GM23338 (cell line): ENCODE measurements at regions not wholly inside any gene's neighbourhood (a gene's known extent, or its start where the extent isn't known, plus 50 kb on each side); places are given as distances from the start of the nearest gene placed in this dataset.

Experiments used
- ATAC-seq: fragments of 200-7000 bp; cut with Tn5 transposase; 3 replicates; pipeline ENCODE4 v1.9.1; 2020
- DNase-seq: peaks from one replicate; pipeline ENCODE4 v3.0.0-alpha.2; 2015; ENCODE audit warnings: low spot score
- H2AFZ ChIP-seq: fragments of 200-600 bp; sonication (generic); 2 replicates; pipeline ENCODE4 v1.8.0; 2016; ENCODE audit warnings: antibody characterized with exemption, mild to moderate bottlenecking, moderate library complexity
- H3F3A ChIP-seq: fragments of 200-600 bp; sonication (generic); replicated peaks from 2 replicates; pipeline ENCODE4 v1.8.0; 2017; ENCODE audit warnings: antibody characterized with exemption, mixed run types, low read depth
- H3K27ac ChIP-seq: fragments of 200-600 bp; sonication (generic); 2 replicates; pipeline ENCODE4 v1.6.1; 2016; ENCODE audit warnings: low read depth
- H3K27me3 ChIP-seq: fragments of 200-600 bp; sonication (generic); 2 replicates; pipeline ENCODE4 v1.8.0; 2016; ENCODE audit warnings: mild to moderate bottlenecking, mixed run types, moderate library complexity; ENCODE audit not compliant: insufficient read depth
- H3K36me3 ChIP-seq: fragments of 200-600 bp; sonication (generic); 2 replicates; pipeline ENCODE4 v1.8.0; 2016; ENCODE audit warnings: mild to moderate bottlenecking; ENCODE audit not compliant: insufficient read depth
- H3K4me1 ChIP-seq: fragments of 200-600 bp; sonication (generic); 2 replicates; pipeline ENCODE4 v1.8.0; 2016; ENCODE audit warnings: mild to moderate bottlenecking, moderate library complexity; ENCODE audit not compliant: insufficient read depth
- H3K4me2 ChIP-seq: fragments of 200-600 bp; sonication (generic); 2 replicates; pipeline ENCODE4 v1.7.1; 2017; ENCODE audit warnings: mixed run types
- H3K4me3 ChIP-seq: fragments of 200-600 bp; sonication (generic); 2 replicates; pipeline ENCODE4 v1.6.1; 2016; ENCODE audit warnings: mixed run types
- H3K79me2 ChIP-seq: fragments of 200-600 bp; sonication (generic); replicated peaks from 2 replicates; pipeline ENCODE4 v1.8.0; 2017; ENCODE audit warnings: mild to moderate bottlenecking; ENCODE audit not compliant: insufficient read depth
- H3K9me2 ChIP-seq: fragments of 200-600 bp; sonication (generic); 2 replicates; pipeline ENCODE4 v1.8.0; 2017; ENCODE audit not compliant: insufficient read depth
- H4K20me1 ChIP-seq: fragments of 200-600 bp; sonication (generic); replicated peaks from 2 replicates; pipeline ENCODE4 v1.8.0; 2017; ENCODE audit warnings: mild to moderate bottlenecking; ENCODE audit not compliant: insufficient read depth
- H3K27ac Mint-ChIP-seq: 2 replicates; pipeline ENCODE4 v1.8.0; 2020; ENCODE audit warnings: inconsistent platforms, mild to moderate bottlenecking, moderate library complexity, mixed read lengths
- H3K27me3 Mint-ChIP-seq: 3 replicates; pipeline ENCODE4 v1.8.0; 2022; ENCODE audit warnings: low read depth, mild to moderate bottlenecking, moderate library complexity, mixed read lengths, inconsistent platforms; ENCODE audit not compliant: insufficient read depth, poor library complexity
- H3K36me3 Mint-ChIP-seq: 3 replicates; pipeline ENCODE4 v1.8.0; 2021; ENCODE audit warnings: low read depth, mild to moderate bottlenecking, inconsistent platforms, moderate library complexity, mixed read lengths
- H3K4me1 Mint-ChIP-seq: 3 replicates; pipeline ENCODE4 v1.8.0; 2020; ENCODE audit warnings: mild to moderate bottlenecking, inconsistent platforms, mixed read lengths
- H3K4me3 Mint-ChIP-seq: 3 replicates; pipeline ENCODE4 v1.8.0; 2021; ENCODE audit warnings: moderate library complexity, mild to moderate bottlenecking, inconsistent platforms, mixed read lengths
- H3K9me3 Mint-ChIP-seq: 3 replicates; pipeline ENCODE4 v1.8.0; 2020; ENCODE audit warnings: moderate library complexity, mild to moderate bottlenecking, inconsistent platforms, mixed read lengths
- CREB1 ChIP-seq: fragments of 250-450 bp; sonication (Bioruptor Pico); IDR thresholded peaks from 2 replicates; pipeline ENCODE4 v1.5.0; 2020; ENCODE audit warnings: low read depth, mild to moderate bottlenecking, moderate library complexity
- CTCF ChIP-seq, 2 experiments: fragments of 200-600 bp in 1 of 2; sonication (generic) in 1 of 2; conservative IDR thresholded peaks; 2 replicates each; pipeline versions ENCODE4 v1.5.1 to v1.6.1; 2016 to 2017; ENCODE audit warnings: antibody characterized with exemption in 2 of 2, low read depth in 2 of 2, mild to moderate bottlenecking in 2 of 2, moderate library complexity in 1 of 2
- EZH2 ChIP-seq: fragments of 200-600 bp; sonication (generic); IDR thresholded peaks from one replicate; pipeline ENCODE4 v1.8.0; 2017; ENCODE audit warnings: antibody characterized with exemption, mild to moderate bottlenecking, low read depth; ENCODE audit not compliant: unreplicated experiment
- EZH2phosphoT487 ChIP-seq: fragments of 200-600 bp; sonication (generic); IDR thresholded peaks from one replicate; pipeline ENCODE4 v1.8.1; 2018; ENCODE audit warnings: antibody characterized with exemption; ENCODE audit not compliant: unreplicated experiment
- JUNB ChIP-seq: IDR thresholded peaks from one replicate; pipeline ENCODE4 v1.6.1; 2016; ENCODE audit warnings: antibody characterized with exemption; ENCODE audit not compliant: unreplicated experiment
- NANOG ChIP-seq: IDR thresholded peaks from 2 replicates; pipeline ENCODE4 v1.6.1; 2016; ENCODE audit warnings: antibody characterized with exemption, borderline replicate concordance
- STAT1 ChIP-seq: IDR thresholded peaks from one replicate; pipeline ENCODE4 v1.6.1; 2016; ENCODE audit warnings: antibody characterized with exemption; ENCODE audit not compliant: unreplicated experiment
- ZNF462 ChIP-seq: fragments of 250-450 bp; sonication (Bioruptor Pico); IDR thresholded peaks from 2 replicates; pipeline ENCODE4 v1.5.0; 2020; ENCODE audit warnings: mild to moderate bottlenecking, moderate library complexity

- no peak for TF ChIP-seq ZNF462 (CRISPR knock-in tag)
- TF ChIP-seq CREB1 (CRISPR knock-in tag): no peak
- TF ChIP-seq EZH2phosphoT487: no peak
- no peak for TF ChIP-seq NANOG
- TF ChIP-seq EZH2: no peak
- TF ChIP-seq STAT1: no peak
- TF ChIP-seq JUNB: no peak
Measured at GRCh38 chr2:65985986-65986385, 448.9 kb upstream of the MEIS1 start (continued).

GRCh38 chr2:65980531-65980930, 454.4 kb upstream of the MEIS1 start:
- no peak for ATAC-seq
- no peak overlapping the region for H3K27ac Mint-ChIP-seq
- H3K9me3 Mint-ChIP-seq: peaks cover 3% of the 10 kb centered on the region; the same call in 1 of the 3 replicates
- H3K4me3 Mint-ChIP-seq: no peak overlapping the region
- peaks cover 6% of the 10 kb centered on the region; the same call in 1 of the 2 replicates for H3K9me2 ChIP-seq
- no peak overlapping the region for H2AFZ ChIP-seq
- H3K79me2 ChIP-seq: no peaks in the 10 kb centered on the region
- TF ChIP-seq ZNF462 (CRISPR knock-in tag): no peak
- no peak for TF ChIP-seq EZH2phosphoT487
- no peak for TF ChIP-seq CREB1 (CRISPR knock-in tag)
- TF ChIP-seq CTCF (conservative IDR thresholded peaks at IDR 0.05; ENCODE audit: low read depth in 2 of 2): no peak
- no peak for TF ChIP-seq NANOG
- DNase-seq: no peak
- no peaks in the 10 kb centered on the region for H3F3A ChIP-seq
- H4K20me1 ChIP-seq: no peaks in the 10 kb centered on the region
- H3K27me3 ChIP-seq: no peaks in the 10 kb centered on the region
- no peaks in the 10 kb centered on the region for H3K36me3 ChIP-seq
- H3K4me1 ChIP-seq: no peaks in the 10 kb centered on the region
- no peaks in the 10 kb centered on the region for H3K4me1 Mint-ChIP-seq
- H3K4me3 ChIP-seq: no peak overlapping the region
- no peak overlapping the region for H3K27ac ChIP-seq
- no peaks in the 10 kb centered on the region for H3K27me3 Mint-ChIP-seq
- no peak overlapping the region for H3K4me2 ChIP-seq
- peaks cover 2% of the 10 kb centered on the region; the same call in 1 of the 3 replicates for H3K36me3 Mint-ChIP-seq
